Liver (tissue), 8 donors: ENCODE measurements at regions not wholly inside any gene's neighbourhood (a gene's known extent, or its start where the extent isn't known, plus 50 kb on each side); places are given as distances from the start of the nearest gene placed in this dataset.

Source experiments
- DNase-seq: peaks from one replicate; pipeline ENCODE4 v3.0.0-alpha.2; 2017; ENCODE audit warnings: low spot score
- H3K27ac ChIP-seq, 2 donors: one replicate each; pipeline ENCODE4 v1.7.0; 2013; ENCODE audit warnings: inconsistent platforms in 2 of 2, low read length in 2 of 2, control low read depth in 1 of 2, low read depth in 1 of 2, mild to moderate bottlenecking in 1 of 2
- H3K27me3 ChIP-seq, 4 donors: one replicate each; pipeline versions ENCODE4 v1.6.1 to v1.7.0; 2013; ENCODE audit warnings: low read length in 3 of 4, inconsistent platforms in 1 of 4, mild to moderate bottlenecking in 1 of 4, moderate library complexity in 1 of 4; ENCODE audit not compliant: control insufficient read depth in 4 of 4, insufficient read depth in 4 of 4
- H3K36me3 ChIP-seq, 4 donors: one replicate each; pipeline versions ENCODE4 v1.6.1 to v1.7.0; 2013; ENCODE audit warnings: low read length in 3 of 4, mild to moderate bottlenecking in 3 of 4, low read depth in 1 of 4, moderate library complexity in 1 of 4; ENCODE audit not compliant: control insufficient read depth in 4 of 4, insufficient read depth in 3 of 4
- H3K4me1 ChIP-seq, 4 donors: one replicate each; pipeline versions ENCODE4 v1.6.1 to v1.7.0; 2013; ENCODE audit warnings: low read length in 3 of 4, mild to moderate bottlenecking in 3 of 4, moderate library complexity in 1 of 4; ENCODE audit not compliant: control insufficient read depth in 4 of 4, insufficient read depth in 4 of 4
- H3K4me3 ChIP-seq, 3 donors: one replicate each; pipeline versions ENCODE4 v1.6.1 to v1.7.0; 2013; ENCODE audit warnings: low read length in 3 of 3, control low read depth in 1 of 3, low read depth in 1 of 3, mild to moderate bottlenecking in 1 of 3
- H3K9ac ChIP-seq, 2 donors: one replicate each; pipeline ENCODE4 v1.7.0; 2013; ENCODE audit warnings: low read length in 2 of 2, mild to moderate bottlenecking in 2 of 2, moderate library complexity in 2 of 2, control low read depth in 1 of 2, low read depth in 1 of 2
- H3K9me3 ChIP-seq, 4 donors: one replicate each; pipeline versions ENCODE4 v1.6.1 to v1.7.0; 2013; ENCODE audit warnings: low read length in 3 of 4; ENCODE audit not compliant: control insufficient read depth in 4 of 4
- EGR1 ChIP-seq, 2 donors: IDR thresholded peaks; 2 replicates each; pipeline ENCODE4 v1.6.1; 2016 to 2018; ENCODE audit warnings: antibody characterized with exemption in 2 of 2, low read depth in 2 of 2
- FOXA1 ChIP-seq: IDR thresholded peaks from 2 replicates; pipeline ENCODE4 v1.6.1; 2016; ENCODE audit warnings: antibody characterized with exemption
- GABPA ChIP-seq, 2 donors: IDR thresholded peaks in 1 of 2; conservative IDR thresholded peaks in 1 of 2; 2 replicates each; pipeline ENCODE4 v1.6.1; 2016; ENCODE audit warnings: antibody characterized with exemption in 2 of 2, mild to moderate bottlenecking in 1 of 2, moderate library complexity in 1 of 2
- HNF4A ChIP-seq, 2 donors: conservative IDR thresholded peaks; 2 replicates each; pipeline ENCODE4 v1.6.1; 2016; ENCODE audit warnings: antibody characterized with exemption in 2 of 2, mild to moderate bottlenecking in 2 of 2
- HNF4G ChIP-seq: IDR thresholded peaks from 2 replicates; pipeline ENCODE4 v1.6.1; 2016; ENCODE audit warnings: antibody characterized with exemption
- JUND ChIP-seq, 2 donors: IDR thresholded peaks; 2 replicates each; pipeline ENCODE4 v1.6.1; 2016; ENCODE audit warnings: antibody characterized with exemption in 2 of 2
- NR2F2 ChIP-seq: IDR thresholded peaks from 2 replicates; pipeline ENCODE4 v1.6.1; 2016; ENCODE audit warnings: antibody characterized with exemption
- RAD21 ChIP-seq, 2 donors: IDR thresholded peaks; 2 replicates each; pipeline ENCODE4 v1.6.1; 2016; ENCODE audit warnings: antibody characterized with exemption in 2 of 2, mild to moderate bottlenecking in 2 of 2
- RXRA ChIP-seq, 2 donors: IDR thresholded peaks; 2 replicates each; pipeline ENCODE4 v1.6.1; 2017 to 2018; ENCODE audit warnings: antibody characterized with exemption in 2 of 2, mild to moderate bottlenecking in 1 of 2
- SP1 ChIP-seq: IDR thresholded peaks from 2 replicates; pipeline ENCODE4 v1.6.1; 2018; ENCODE audit warnings: antibody characterized with exemption, mild to moderate bottlenecking
- TAF1 ChIP-seq: conservative IDR thresholded peaks from 2 replicates; pipeline ENCODE4 v1.6.1; 2016; ENCODE audit warnings: antibody characterized with exemption, mild to moderate bottlenecking
- YY1 ChIP-seq: IDR thresholded peaks from 2 replicates; pipeline ENCODE4 v1.6.1; 2016; ENCODE audit warnings: antibody characterized with exemption, mild to moderate bottlenecking
- ZBTB33 ChIP-seq: IDR thresholded peaks from 2 replicates; pipeline ENCODE4 v1.6.1; 2016; ENCODE audit warnings: antibody characterized with exemption
- WGBS: extraction: QIAGEN DNeasy Blood & Tissue Kit; methylation state at CpG from one replicate; pipeline ENCODE4 v1.1.7; 2013; 5-methylcytosine and 5-hydroxymethylcytosine counted together
- TF ChIP-seq, protein P1 (sequence below): IDR thresholded peaks from 2 replicates; pipeline ENCODE4 v1.6.1; 2016; ENCODE audit warnings: antibody characterized with exemption
- TF ChIP-seq, protein P2 (sequence below): IDR thresholded peaks from 2 replicates; pipeline ENCODE4 v1.6.1; 2016; ENCODE audit warnings: antibody characterized with exemption
- TF ChIP-seq, protein P3 (sequence below): IDR thresholded peaks from 2 replicates; pipeline ENCODE4 v1.6.1; 2016; ENCODE audit warnings: antibody characterized with exemption, mild to moderate bottlenecking
- TF ChIP-seq, protein P4 (sequence below): fragments of 150-350 bp; IDR thresholded peaks from 2 replicates; pipeline ENCODE4 v1.5.1; 2017; ENCODE audit warnings: improper control_type of control experiment, low read depth, low read length; ENCODE audit not compliant: missing input control
- donor health status: healthy.
- donor health status: healthy.
- donor health status: healthy.
- donor health status: healthy.
- donor health status: healthy.

GRCh38 chr4:89586318-89586717, 250.6 kb downstream of the SNCA start:
- no peaks in the 10 kb centered on the region for H3K4me1 ChIP-seq
- H3K36me3 ChIP-seq, result no peaks in the 10 kb centered on the region
- H3K9me3 ChIP-seq, result peaks cover 0 to 4% (median 0%) of the 10 kb centered on the region in 4 donors
- H3K9ac ChIP-seq, result no peak overlapping the region
- TF ChIP-seq HNF4G (no peak), ZBTB33 (no peak), GABPA (IDR thresholded peaks at IDR 0.05 in 1 of 2, conservative IDR thresholded peaks at IDR 0.05 in 1 of 2) (no peak), NR2F2 (no peak), RAD21 (IDR thresholded peaks at IDR 0.05) (no peak), SP1 (no peak), TAF1 (no peak), RXRA (IDR thresholded peaks at IDR 0.05) (no peak), EGR1 (IDR thresholded peaks at IDR 0.05; ENCODE audit: low read depth in 2 of 2) (no peak), JUND (IDR thresholded peaks at IDR 0.05) (no peak)
- TF ChIP-seq, protein P1, sequence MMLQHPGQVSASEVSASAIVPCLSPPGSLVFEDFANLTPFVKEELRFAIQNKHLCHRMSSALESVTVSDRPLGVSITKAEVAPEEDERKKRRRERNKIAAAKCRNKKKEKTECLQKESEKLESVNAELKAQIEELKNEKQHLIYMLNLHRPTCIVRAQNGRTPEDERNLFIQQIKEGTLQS, result no peak
- TF ChIP-seq, protein P2, sequence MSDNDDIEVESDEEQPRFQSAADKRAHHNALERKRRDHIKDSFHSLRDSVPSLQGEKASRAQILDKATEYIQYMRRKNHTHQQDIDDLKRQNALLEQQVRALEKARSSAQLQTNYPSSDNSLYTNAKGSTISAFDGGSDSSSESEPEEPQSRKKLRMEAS, result no peak
- TF ChIP-seq, protein P3, sequence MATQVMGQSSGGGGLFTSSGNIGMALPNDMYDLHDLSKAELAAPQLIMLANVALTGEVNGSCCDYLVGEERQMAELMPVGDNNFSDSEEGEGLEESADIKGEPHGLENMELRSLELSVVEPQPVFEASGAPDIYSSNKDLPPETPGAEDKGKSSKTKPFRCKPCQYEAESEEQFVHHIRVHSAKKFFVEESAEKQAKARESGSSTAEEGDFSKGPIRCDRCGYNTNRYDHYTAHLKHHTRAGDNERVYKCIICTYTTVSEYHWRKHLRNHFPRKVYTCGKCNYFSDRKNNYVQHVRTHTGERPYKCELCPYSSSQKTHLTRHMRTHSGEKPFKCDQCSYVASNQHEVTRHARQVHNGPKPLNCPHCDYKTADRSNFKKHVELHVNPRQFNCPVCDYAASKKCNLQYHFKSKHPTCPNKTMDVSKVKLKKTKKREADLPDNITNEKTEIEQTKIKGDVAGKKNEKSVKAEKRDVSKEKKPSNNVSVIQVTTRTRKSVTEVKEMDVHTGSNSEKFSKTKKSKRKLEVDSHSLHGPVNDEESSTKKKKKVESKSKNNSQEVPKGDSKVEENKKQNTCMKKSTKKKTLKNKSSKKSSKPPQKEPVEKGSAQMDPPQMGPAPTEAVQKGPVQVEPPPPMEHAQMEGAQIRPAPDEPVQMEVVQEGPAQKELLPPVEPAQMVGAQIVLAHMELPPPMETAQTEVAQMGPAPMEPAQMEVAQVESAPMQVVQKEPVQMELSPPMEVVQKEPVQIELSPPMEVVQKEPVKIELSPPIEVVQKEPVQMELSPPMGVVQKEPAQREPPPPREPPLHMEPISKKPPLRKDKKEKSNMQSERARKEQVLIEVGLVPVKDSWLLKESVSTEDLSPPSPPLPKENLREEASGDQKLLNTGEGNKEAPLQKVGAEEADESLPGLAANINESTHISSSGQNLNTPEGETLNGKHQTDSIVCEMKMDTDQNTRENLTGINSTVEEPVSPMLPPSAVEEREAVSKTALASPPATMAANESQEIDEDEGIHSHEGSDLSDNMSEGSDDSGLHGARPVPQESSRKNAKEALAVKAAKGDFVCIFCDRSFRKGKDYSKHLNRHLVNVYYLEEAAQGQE, result no peak
- no peak for DNase-seq
- no peak overlapping the region for H3K27ac ChIP-seq
- 58% methylated on average over 3 of the region's 3 CpGs for WGBS
- no peak overlapping the region for H3K4me3 ChIP-seq
- H3K27me3 ChIP-seq, result peaks cover 0 to 5% (median 0%) of the 10 kb centered on the region in 4 donors

GRCh38 chr4:89582756-89583505, 254.0 kb downstream of the SNCA start:
- no peaks in the 10 kb centered on the region for H3K4me1 ChIP-seq
- TF ChIP-seq RAD21 (IDR thresholded peaks at IDR 0.05), result no peak
- TF ChIP-seq ZBTB33, result no peak
- TF ChIP-seq TAF1, result no peak
- TF ChIP-seq, protein P2, result no peak
- no peak for TF ChIP-seq FOXA1
- TF ChIP-seq HNF4A (conservative IDR thresholded peaks at IDR 0.05), result no peak
- no peak for TF ChIP-seq SP1
- no peak for TF ChIP-seq YY1
- TF ChIP-seq, protein P1, result no peak
- TF ChIP-seq RXRA (IDR thresholded peaks at IDR 0.05), result no peak
- no peak for TF ChIP-seq GABPA (IDR thresholded peaks at IDR 0.05 in 1 of 2, conservative IDR thresholded peaks at IDR 0.05 in 1 of 2)
- TF ChIP-seq HNF4G, result no peak
- no peak for TF ChIP-seq EGR1 (IDR thresholded peaks at IDR 0.05; ENCODE audit: low read depth in 2 of 2)
- TF ChIP-seq NR2F2, result no peak
- TF ChIP-seq, protein P4, sequence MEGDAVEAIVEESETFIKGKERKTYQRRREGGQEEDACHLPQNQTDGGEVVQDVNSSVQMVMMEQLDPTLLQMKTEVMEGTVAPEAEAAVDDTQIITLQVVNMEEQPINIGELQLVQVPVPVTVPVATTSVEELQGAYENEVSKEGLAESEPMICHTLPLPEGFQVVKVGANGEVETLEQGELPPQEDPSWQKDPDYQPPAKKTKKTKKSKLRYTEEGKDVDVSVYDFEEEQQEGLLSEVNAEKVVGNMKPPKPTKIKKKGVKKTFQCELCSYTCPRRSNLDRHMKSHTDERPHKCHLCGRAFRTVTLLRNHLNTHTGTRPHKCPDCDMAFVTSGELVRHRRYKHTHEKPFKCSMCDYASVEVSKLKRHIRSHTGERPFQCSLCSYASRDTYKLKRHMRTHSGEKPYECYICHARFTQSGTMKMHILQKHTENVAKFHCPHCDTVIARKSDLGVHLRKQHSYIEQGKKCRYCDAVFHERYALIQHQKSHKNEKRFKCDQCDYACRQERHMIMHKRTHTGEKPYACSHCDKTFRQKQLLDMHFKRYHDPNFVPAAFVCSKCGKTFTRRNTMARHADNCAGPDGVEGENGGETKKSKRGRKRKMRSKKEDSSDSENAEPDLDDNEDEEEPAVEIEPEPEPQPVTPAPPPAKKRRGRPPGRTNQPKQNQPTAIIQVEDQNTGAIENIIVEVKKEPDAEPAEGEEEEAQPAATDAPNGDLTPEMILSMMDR, result no peak
- H3K9ac ChIP-seq, result no peak overlapping the region
- no peak for DNase-seq
- H3K4me3 ChIP-seq, result no peak overlapping the region
- H3K27me3 ChIP-seq, result peaks cover 0 to 5% (median 0%) of the 10 kb centered on the region in 4 donors
- H3K27ac ChIP-seq, result no peak overlapping the region
- H3K36me3 ChIP-seq, result no peaks in the 10 kb centered on the region
- 87% methylated on average over 5 of the region's 5 CpGs for WGBS
- peaks cover 0 to 4% (median 0%) of the 10 kb centered on the region in 4 donors for H3K9me3 ChIP-seq
